ENCODE measurements at regions not wholly inside any gene's neighbourhood (a gene's known extent, or its start where the extent isn't known, plus 50 kb on each side); places are given as distances from the start of the nearest gene placed in this dataset.

GRCh38 chr14:22481546-22481945 is 107.5 kb downstream of the DAD1 start:
- no peak for TF ChIP-seq ZBTB7A (IDR thresholded peaks at IDR 0.05; ENCODE audit: low read depth)

- TF ChIP-seq EP300 (IDR thresholded peaks at IDR 0.05; ENCODE audit: borderline replicate concordance): no peak
Observed at GRCh38 chr14:22479776-22480464, 109.1 kb downstream of the DAD1 start.

GRCh38 chr14:22479132-22479531 is 109.9 kb downstream of the DAD1 start:
- TF ChIP-seq ZBTB7A (IDR thresholded peaks at IDR 0.05; ENCODE audit: low read depth) (no peak), YY1 (IDR thresholded peaks at IDR 0.05; ENCODE audit: low read depth) (no peak), CREB1 (IDR thresholded peaks at IDR 0.05; ENCODE audit: low read depth) (no peak), CEBPB (IDR thresholded peaks at IDR 0.05) (no peak), MAX (IDR thresholded peaks at IDR 0.05) (no peak), TAF1 (IDR thresholded peaks at IDR 0.05; ENCODE audit: low read depth) (no peak), NFIC (IDR thresholded peaks at IDR 0.05) (no peak), FOXM1 (IDR thresholded peaks at IDR 0.05; ENCODE audit: borderline replicate concordance, low read depth) (no peak), EGR1 (IDR thresholded peaks at IDR 0.05) (no peak), EP300 (IDR thresholded peaks at IDR 0.05; ENCODE audit: borderline replicate concordance) (no peak), TCF12 (IDR thresholded peaks at IDR 0.05; ENCODE audit: low read depth) (no peak), TEAD4 (IDR thresholded peaks at IDR 0.05) (no peak), RAD21 (IDR thresholded peaks at IDR 0.05; ENCODE audit: low read depth) (no peak)
- TF ChIP-seq, protein P1, sequence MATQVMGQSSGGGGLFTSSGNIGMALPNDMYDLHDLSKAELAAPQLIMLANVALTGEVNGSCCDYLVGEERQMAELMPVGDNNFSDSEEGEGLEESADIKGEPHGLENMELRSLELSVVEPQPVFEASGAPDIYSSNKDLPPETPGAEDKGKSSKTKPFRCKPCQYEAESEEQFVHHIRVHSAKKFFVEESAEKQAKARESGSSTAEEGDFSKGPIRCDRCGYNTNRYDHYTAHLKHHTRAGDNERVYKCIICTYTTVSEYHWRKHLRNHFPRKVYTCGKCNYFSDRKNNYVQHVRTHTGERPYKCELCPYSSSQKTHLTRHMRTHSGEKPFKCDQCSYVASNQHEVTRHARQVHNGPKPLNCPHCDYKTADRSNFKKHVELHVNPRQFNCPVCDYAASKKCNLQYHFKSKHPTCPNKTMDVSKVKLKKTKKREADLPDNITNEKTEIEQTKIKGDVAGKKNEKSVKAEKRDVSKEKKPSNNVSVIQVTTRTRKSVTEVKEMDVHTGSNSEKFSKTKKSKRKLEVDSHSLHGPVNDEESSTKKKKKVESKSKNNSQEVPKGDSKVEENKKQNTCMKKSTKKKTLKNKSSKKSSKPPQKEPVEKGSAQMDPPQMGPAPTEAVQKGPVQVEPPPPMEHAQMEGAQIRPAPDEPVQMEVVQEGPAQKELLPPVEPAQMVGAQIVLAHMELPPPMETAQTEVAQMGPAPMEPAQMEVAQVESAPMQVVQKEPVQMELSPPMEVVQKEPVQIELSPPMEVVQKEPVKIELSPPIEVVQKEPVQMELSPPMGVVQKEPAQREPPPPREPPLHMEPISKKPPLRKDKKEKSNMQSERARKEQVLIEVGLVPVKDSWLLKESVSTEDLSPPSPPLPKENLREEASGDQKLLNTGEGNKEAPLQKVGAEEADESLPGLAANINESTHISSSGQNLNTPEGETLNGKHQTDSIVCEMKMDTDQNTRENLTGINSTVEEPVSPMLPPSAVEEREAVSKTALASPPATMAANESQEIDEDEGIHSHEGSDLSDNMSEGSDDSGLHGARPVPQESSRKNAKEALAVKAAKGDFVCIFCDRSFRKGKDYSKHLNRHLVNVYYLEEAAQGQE (IDR thresholded peaks at IDR 0.05; ENCODE audit: low read depth): no peak
- TF ChIP-seq, protein P2, sequence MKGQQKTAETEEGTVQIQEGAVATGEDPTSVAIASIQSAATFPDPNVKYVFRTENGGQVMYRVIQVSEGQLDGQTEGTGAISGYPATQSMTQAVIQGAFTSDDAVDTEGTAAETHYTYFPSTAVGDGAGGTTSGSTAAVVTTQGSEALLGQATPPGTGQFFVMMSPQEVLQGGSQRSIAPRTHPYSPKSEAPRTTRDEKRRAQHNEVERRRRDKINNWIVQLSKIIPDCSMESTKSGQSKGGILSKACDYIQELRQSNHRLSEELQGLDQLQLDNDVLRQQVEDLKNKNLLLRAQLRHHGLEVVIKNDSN (IDR thresholded peaks at IDR 0.05): no peak

- TF ChIP-seq MAX (IDR thresholded peaks at IDR 0.05) (no peak), NFIC (IDR thresholded peaks at IDR 0.05) (no peak), TAF1 (IDR thresholded peaks at IDR 0.05; ENCODE audit: low read depth) (no peak), YY1 (IDR thresholded peaks at IDR 0.05; ENCODE audit: low read depth) (no peak)
Observed at GRCh38 chr14:22478670-22479069, 110.4 kb downstream of the DAD1 start.

DNA sequence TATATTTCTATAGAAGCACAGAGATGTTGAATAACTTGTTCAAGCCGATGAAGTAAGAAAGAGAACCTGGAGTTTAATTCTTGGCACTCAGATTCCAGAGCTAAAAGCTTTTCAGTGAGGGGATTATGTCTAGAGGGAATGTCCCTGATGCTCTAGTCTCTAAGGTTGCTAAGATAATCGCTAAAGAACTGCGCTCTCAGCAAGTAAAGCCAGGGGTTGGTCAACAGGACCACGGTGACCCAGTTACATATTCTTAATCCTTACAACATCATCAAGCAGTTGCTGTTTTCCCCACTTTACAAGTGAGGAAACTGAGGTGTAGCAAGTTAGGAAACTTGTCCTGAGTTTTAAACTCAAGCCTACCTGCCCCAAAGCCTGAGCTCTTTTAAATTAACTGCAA is 110.8 kb downstream of the DAD1 start:
- TF ChIP-seq TCF12 (IDR thresholded peaks at IDR 0.05; ENCODE audit: low read depth) (no peak), RAD21 (IDR thresholded peaks at IDR 0.05; ENCODE audit: low read depth) (no peak), NFIC (IDR thresholded peaks at IDR 0.05) (no peak), TEAD4 (IDR thresholded peaks at IDR 0.05) (no peak), CEBPB (IDR thresholded peaks at IDR 0.05) (no peak), EP300 (IDR thresholded peaks at IDR 0.05; ENCODE audit: borderline replicate concordance) (no peak)

DNA sequence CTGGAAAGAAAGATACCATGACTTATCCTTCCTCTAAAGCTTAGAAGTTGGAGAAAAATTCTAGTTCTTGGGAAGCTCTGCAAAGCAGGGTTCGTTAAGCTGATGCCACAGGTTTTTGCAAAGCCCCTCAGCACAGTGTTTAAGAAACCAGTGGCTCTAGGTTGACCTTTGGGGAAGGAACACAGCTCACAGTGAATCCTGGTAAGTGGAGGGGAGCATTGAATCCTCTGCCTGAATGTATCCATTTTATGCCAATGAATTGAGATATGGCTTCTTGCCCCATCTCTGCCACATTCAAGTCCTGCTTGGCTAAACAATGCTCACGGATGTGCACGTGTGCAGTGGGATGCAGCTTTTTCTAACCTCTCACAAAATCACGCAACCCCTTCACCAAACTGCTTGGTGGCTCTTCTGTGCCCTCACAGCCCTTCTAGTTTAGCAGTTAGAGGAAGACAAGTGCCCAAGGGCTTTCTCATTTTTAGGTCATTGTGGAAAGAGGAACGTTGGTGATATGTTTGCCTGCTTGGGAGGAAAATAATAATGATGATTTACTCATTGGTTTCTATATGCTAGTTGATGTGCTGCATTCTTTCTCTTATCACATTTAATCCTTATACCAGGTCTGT is 111.3 kb downstream of the DAD1 start:
- TF ChIP-seq CEBPB (IDR thresholded peaks at IDR 0.05) (no peak), CREB1 (IDR thresholded peaks at IDR 0.05; ENCODE audit: low read depth) (no peak), NFIC (IDR thresholded peaks at IDR 0.05) (no peak), TAF1 (IDR thresholded peaks at IDR 0.05; ENCODE audit: low read depth) (no peak), YY1 (IDR thresholded peaks at IDR 0.05; ENCODE audit: low read depth) (no peak), RAD21 (IDR thresholded peaks at IDR 0.05; ENCODE audit: low read depth) (no peak), TEAD4 (IDR thresholded peaks at IDR 0.05) (no peak), ZBTB7A (IDR thresholded peaks at IDR 0.05; ENCODE audit: low read depth) (no peak), MAX (IDR thresholded peaks at IDR 0.05) (no peak), EGR1 (IDR thresholded peaks at IDR 0.05) (no peak)
- TF ChIP-seq, protein P1 (IDR thresholded peaks at IDR 0.05; ENCODE audit: low read depth): no peak

GRCh38 chr14:22476887-22477286 is 112.1 kb downstream of the DAD1 start:
- no peak for TF ChIP-seq ZBTB7A (IDR thresholded peaks at IDR 0.05; ENCODE audit: low read depth)
- TF ChIP-seq EGR1 (IDR thresholded peaks at IDR 0.05): no peak
- no peak for TF ChIP-seq CREB1 (IDR thresholded peaks at IDR 0.05; ENCODE audit: low read depth)
- TF ChIP-seq, protein P2 (IDR thresholded peaks at IDR 0.05): no peak
- TF ChIP-seq YY1 (IDR thresholded peaks at IDR 0.05; ENCODE audit: low read depth): no peak
- TF ChIP-seq TCF12 (IDR thresholded peaks at IDR 0.05; ENCODE audit: low read depth): no peak
- no peak for TF ChIP-seq MAX (IDR thresholded peaks at IDR 0.05)
- no peak for TF ChIP-seq RAD21 (IDR thresholded peaks at IDR 0.05; ENCODE audit: low read depth)
- no peak for TF ChIP-seq CEBPB (IDR thresholded peaks at IDR 0.05)
- no peak for TF ChIP-seq TEAD4 (IDR thresholded peaks at IDR 0.05)
- no peak for TF ChIP-seq TAF1 (IDR thresholded peaks at IDR 0.05; ENCODE audit: low read depth)
- no peak for TF ChIP-seq NFIC (IDR thresholded peaks at IDR 0.05)
- TF ChIP-seq FOXM1 (IDR thresholded peaks at IDR 0.05; ENCODE audit: borderline replicate concordance, low read depth): no peak
- TF ChIP-seq EP300 (IDR thresholded peaks at IDR 0.05; ENCODE audit: borderline replicate concordance): no peak
- TF ChIP-seq, protein P1 (IDR thresholded peaks at IDR 0.05; ENCODE audit: low read depth): no peak
